ENCODE measurements at regions not wholly inside any gene's neighbourhood (a gene's known extent, or its start where the extent isn't known, plus 50 kb on each side); places are given as distances from the start of the nearest gene placed in this dataset.

DNA sequence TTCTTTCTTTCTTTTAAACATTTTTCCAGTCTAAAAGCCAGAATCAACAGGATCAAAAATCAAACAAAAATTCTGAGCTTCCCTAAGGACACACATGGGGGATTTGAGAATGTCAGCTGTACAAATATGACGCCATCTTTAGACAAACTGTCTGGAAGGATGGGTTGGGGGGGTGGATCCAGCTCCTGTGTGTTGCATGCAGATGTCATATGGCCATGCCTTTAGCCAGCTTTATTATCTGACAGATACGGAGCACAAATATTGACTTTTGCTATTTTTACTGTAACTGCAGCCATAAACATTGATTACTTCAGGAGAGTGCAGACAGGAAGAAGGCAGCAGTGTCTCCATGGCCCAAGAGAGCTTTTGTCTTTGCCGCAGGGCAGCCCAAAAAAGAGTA, 279.4 kb upstream of the ELAC2 start:
- no peaks in the 10 kb centered on the region for H3K4me1 ChIP-seq (ENCODE audit: control insufficient read depth in 2 of 2, insufficient read depth in 2 of 2, low read length in 2 of 2)
- Mint-ChIP-seq H3K36me3 (no peaks in the 10 kb centered on the region), H3K27me3 (peaks cover 0 to 13% (median 0%) of the 10 kb centered on the region in 5 donors), H3K4me3 (no peak overlapping the region), H3K9me3 (peaks cover 0 to 5% (median 0%) of the 10 kb centered on the region in 11 donors), H3K27ac (no peak overlapping the region), H3K4me1 (no peaks in the 10 kb centered on the region)
- ATAC-seq (no peak), DNase-seq (no peak)
- H3K27ac ChIP-seq (ENCODE audit: low read depth, low read length) = no peak overlapping the region
- no peaks in the 10 kb centered on the region for H3K27me3 ChIP-seq (ENCODE audit: control insufficient read depth in 2 of 2, insufficient read depth in 2 of 2, low read length in 2 of 2)
- H3K9me3 ChIP-seq (ENCODE audit: control insufficient read depth in 2 of 3, low read length in 3 of 3) = no peaks in the 10 kb centered on the region
- ChIA-PET POLR2A (no interaction called here), CTCF (no interaction called here)
- H3K4me3 ChIP-seq (ENCODE audit: low read length) = no peak overlapping the region
- no peaks in the 10 kb centered on the region for H3K36me3 ChIP-seq (ENCODE audit: control insufficient read depth in 2 of 3, insufficient read depth in 3 of 3, low read length in 3 of 3)
- intact Hi-C loops (cut with micrococcal nuclease) = no loop called here

DNA sequence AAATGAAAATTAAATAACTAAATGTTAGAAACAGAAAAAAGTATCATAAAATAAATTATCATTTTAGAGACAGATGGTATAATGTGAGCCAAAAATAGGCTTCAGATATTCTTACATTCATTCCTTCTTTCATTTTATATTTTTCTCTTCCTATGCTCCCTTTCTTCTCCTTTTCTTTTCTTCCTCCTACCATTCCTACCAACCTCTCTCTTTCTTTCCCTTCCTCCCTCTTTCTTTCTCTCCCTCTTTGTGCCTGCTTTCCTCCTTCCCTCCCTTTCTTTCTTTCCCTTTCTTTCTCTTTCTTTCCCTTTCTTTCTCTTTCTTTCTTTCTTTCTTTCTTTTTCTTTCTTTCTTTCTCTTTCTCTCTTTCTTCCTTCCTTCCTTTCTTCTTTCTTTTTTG, 275.6 kb upstream of the ELAC2 start:
- Histone ChIP-seq H3K27ac (ENCODE audit: low read depth, low read length) (no peak overlapping the region), H3K36me3 (ENCODE audit: control insufficient read depth in 2 of 3, insufficient read depth in 3 of 3, low read length in 3 of 3) (no peaks in the 10 kb centered on the region), H3K27me3 (ENCODE audit: control insufficient read depth in 2 of 2, insufficient read depth in 2 of 2, low read length in 2 of 2) (no peaks in the 10 kb centered on the region), H3K9me3 (ENCODE audit: control insufficient read depth in 2 of 3, low read length in 3 of 3) (no peaks in the 10 kb centered on the region), H3K4me3 (ENCODE audit: low read length) (no peak overlapping the region), H3K4me1 (ENCODE audit: control insufficient read depth in 2 of 2, insufficient read depth in 2 of 2, low read length in 2 of 2) (no peaks in the 10 kb centered on the region)
- intact Hi-C loops (cut with micrococcal nuclease) = no loop called here
- ChIA-PET POLR2A (no interaction called here), CTCF (no interaction called here)
- Mint-ChIP-seq H3K36me3 (no peaks in the 10 kb centered on the region), H3K4me3 (no peak overlapping the region), H3K27ac (no peak overlapping the region), H3K4me1 (no peaks in the 10 kb centered on the region), H3K27me3 (peaks cover 0 to 9% (median 0%) of the 10 kb centered on the region in 5 donors), H3K9me3 (peaks cover 0 to 3% (median 0%) of the 10 kb centered on the region in 11 donors)
- ATAC-seq (no peak), DNase-seq (no peak)

DNA sequence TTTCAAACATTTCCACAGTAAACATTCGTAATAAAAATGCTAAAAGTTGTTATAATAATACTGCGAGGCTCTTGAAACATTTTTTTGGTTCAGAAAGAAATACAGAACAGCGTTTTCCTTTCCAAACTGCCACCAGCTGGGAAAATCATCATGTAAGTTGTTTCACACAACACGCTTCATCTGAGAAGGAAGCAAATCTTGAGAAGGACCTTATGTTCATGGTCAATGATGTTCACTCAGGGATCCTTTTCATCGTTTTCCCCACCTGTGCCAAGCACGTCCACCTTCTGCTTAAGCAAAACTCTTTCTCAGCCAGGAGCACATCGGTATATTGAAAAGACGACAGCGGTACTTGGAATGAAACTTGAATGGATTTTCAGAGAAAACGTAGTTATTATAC, 274.5 kb upstream of the ELAC2 start:
- CTCF ChIA-PET = no interaction called here
- no peak for DNase-seq
- Histone ChIP-seq H3K4me3 (ENCODE audit: low read length) (no peak overlapping the region), H3K4me1 (ENCODE audit: control insufficient read depth in 2 of 2, insufficient read depth in 2 of 2, low read length in 2 of 2) (no peaks in the 10 kb centered on the region), H3K27me3 (ENCODE audit: control insufficient read depth in 2 of 2, insufficient read depth in 2 of 2, low read length in 2 of 2) (no peaks in the 10 kb centered on the region), H3K9me3 (ENCODE audit: control insufficient read depth in 2 of 3, low read length in 3 of 3) (no peaks in the 10 kb centered on the region), H3K27ac (ENCODE audit: low read depth, low read length) (no peak overlapping the region), H3K36me3 (ENCODE audit: control insufficient read depth in 2 of 3, insufficient read depth in 3 of 3, low read length in 3 of 3) (no peaks in the 10 kb centered on the region)
- Mint-ChIP-seq H3K4me1 (no peaks in the 10 kb centered on the region), H3K27me3 (peaks cover 0 to 5% (median 0%) of the 10 kb centered on the region in 5 donors), H3K9me3 (peaks cover 0 to 3% (median 0%) of the 10 kb centered on the region in 11 donors), H3K4me3 (no peak overlapping the region), H3K27ac (no peak overlapping the region), H3K36me3 (no peaks in the 10 kb centered on the region)
- intact Hi-C loops (cut with micrococcal nuclease) = no loop called here
- POLR2A ChIA-PET = no interaction called here
- ATAC-seq = no peak

DNA sequence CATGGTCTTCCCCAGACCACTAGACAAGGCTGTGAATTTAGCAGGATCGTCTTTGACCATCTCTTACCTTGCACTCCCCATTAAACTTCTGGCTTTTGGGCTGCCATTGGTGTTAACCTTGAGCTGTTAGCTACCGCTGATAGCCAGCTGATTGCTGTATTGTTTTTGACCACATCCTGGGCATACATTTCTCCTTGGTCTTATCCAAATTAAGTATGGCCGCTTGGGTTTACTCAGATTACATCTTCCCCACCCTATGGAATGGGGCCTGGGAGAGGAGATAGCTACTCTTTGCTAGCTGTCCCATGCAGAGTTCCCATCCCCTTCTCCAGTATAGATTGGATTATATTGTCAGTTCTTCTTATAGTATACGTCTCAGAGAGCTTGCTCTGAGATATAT, 270.4 kb upstream of the ELAC2 start:
- CTCF ChIA-PET = no interaction called here
- ATAC-seq (no peak), DNase-seq (no peak)
- Mint-ChIP-seq H3K27me3 (peaks cover 0 to 5% (median 0%) of the 10 kb centered on the region in 5 donors), H3K4me3 (no peak overlapping the region), H3K36me3 (no peaks in the 10 kb centered on the region), H3K4me1 (no peaks in the 10 kb centered on the region), H3K9me3 (peaks cover 0 to 3% (median 0%) of the 10 kb centered on the region in 11 donors), H3K27ac (no peak overlapping the region)
- H3K4me3 ChIP-seq (ENCODE audit: low read length) = no peak overlapping the region
- intact Hi-C loops (cut with micrococcal nuclease) = no loop called here
- no peaks in the 10 kb centered on the region for H3K36me3 ChIP-seq (ENCODE audit: control insufficient read depth in 2 of 3, insufficient read depth in 3 of 3, low read length in 3 of 3)
- H3K27ac ChIP-seq (ENCODE audit: low read depth, low read length) = no peak overlapping the region
- H3K9me3 ChIP-seq (ENCODE audit: control insufficient read depth in 2 of 3, low read length in 3 of 3) = no peaks in the 10 kb centered on the region
- POLR2A ChIA-PET = no interaction called here
- H3K27me3 ChIP-seq (ENCODE audit: control insufficient read depth in 2 of 2, insufficient read depth in 2 of 2, low read length in 2 of 2) = no peaks in the 10 kb centered on the region
- H3K4me1 ChIP-seq (ENCODE audit: control insufficient read depth in 2 of 2, insufficient read depth in 2 of 2, low read length in 2 of 2) = no peaks in the 10 kb centered on the region

DNA sequence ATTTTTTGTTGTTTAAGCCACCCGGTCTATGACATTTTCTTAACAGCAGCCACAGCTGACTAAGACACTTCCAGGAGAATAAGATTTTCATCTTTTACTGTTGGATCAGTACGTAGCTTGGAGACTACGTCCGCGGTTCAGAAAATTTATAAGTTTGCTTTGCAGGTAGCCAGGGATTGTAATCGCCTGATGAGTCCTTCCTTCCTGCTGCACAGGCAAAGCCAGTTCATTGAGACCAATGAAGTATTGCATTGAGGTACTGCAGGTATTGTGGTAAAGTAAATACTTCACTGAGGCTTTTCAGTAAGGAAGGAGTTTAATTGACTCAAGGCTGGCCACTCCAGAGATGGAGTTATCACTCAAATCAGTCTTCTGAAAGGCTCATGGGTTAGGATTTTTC, 269.4 kb upstream of the ELAC2 start:
- Mint-ChIP-seq H3K4me3 (no peak overlapping the region), H3K36me3 (no peaks in the 10 kb centered on the region), H3K4me1 (no peaks in the 10 kb centered on the region), H3K9me3 (peaks cover 0 to 3% (median 0%) of the 10 kb centered on the region in 11 donors), H3K27ac (no peak overlapping the region), H3K27me3 (peaks cover 0 to 5% (median 0%) of the 10 kb centered on the region in 5 donors)
- H3K4me1 ChIP-seq (ENCODE audit: control insufficient read depth in 2 of 2, insufficient read depth in 2 of 2, low read length in 2 of 2) = no peaks in the 10 kb centered on the region
- no peaks in the 10 kb centered on the region for H3K9me3 ChIP-seq (ENCODE audit: control insufficient read depth in 2 of 3, low read length in 3 of 3)
- no peak overlapping the region for H3K27ac ChIP-seq (ENCODE audit: low read depth, low read length)
- intact Hi-C loops (cut with micrococcal nuclease) = no loop called here
- ATAC-seq = no peak
- no peak overlapping the region for H3K4me3 ChIP-seq (ENCODE audit: low read length)
- H3K36me3 ChIP-seq (ENCODE audit: control insufficient read depth in 2 of 3, insufficient read depth in 3 of 3, low read length in 3 of 3) = no peaks in the 10 kb centered on the region
- ChIA-PET CTCF (no interaction called here), POLR2A (no interaction called here)
- DNase-seq = no peak
- H3K27me3 ChIP-seq (ENCODE audit: control insufficient read depth in 2 of 2, insufficient read depth in 2 of 2, low read length in 2 of 2) = no peaks in the 10 kb centered on the region

DNA sequence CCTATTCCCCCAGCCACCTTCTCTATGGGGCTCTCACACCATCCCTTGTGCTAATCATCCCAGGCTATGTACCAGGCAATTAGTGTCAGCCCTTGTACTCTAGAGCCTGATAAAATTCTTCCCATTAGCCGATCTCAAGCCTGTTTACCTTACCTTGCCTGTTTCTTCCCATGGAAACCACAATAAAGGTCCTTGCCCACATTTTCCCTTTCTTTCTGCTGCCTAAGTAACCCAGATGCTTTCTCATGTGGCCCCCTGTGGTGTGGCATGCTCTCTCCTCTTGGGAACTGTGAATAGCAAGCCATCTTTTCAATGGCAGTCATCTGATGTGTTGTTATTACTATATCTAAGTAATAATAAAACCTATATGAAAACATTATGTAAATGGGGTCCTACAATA, 265.8 kb upstream of the ELAC2 start:
- CTCF ChIA-PET = no interaction called here
- ATAC-seq (no peak), DNase-seq (no peak)
- Histone ChIP-seq H3K4me1 (ENCODE audit: control insufficient read depth in 2 of 2, insufficient read depth in 2 of 2, low read length in 2 of 2) (no peaks in the 10 kb centered on the region), H3K27me3 (ENCODE audit: control insufficient read depth in 2 of 2, insufficient read depth in 2 of 2, low read length in 2 of 2) (no peaks in the 10 kb centered on the region), H3K4me3 (ENCODE audit: low read length) (no peak overlapping the region), H3K9me3 (ENCODE audit: control insufficient read depth in 2 of 3, low read length in 3 of 3) (no peaks in the 10 kb centered on the region), H3K36me3 (ENCODE audit: control insufficient read depth in 2 of 3, insufficient read depth in 3 of 3, low read length in 3 of 3) (no peaks in the 10 kb centered on the region), H3K27ac (ENCODE audit: low read depth, low read length) (no peak overlapping the region)
- H3K27ac Mint-ChIP-seq = no peak overlapping the region
- POLR2A ChIA-PET = no interaction called here
- no peaks in the 10 kb centered on the region for H3K36me3 Mint-ChIP-seq
- peaks cover 0 to 5% (median 0%) of the 10 kb centered on the region in 5 donors for H3K27me3 Mint-ChIP-seq
- no peaks in the 10 kb centered on the region for H3K4me1 Mint-ChIP-seq
- H3K9me3 Mint-ChIP-seq = peaks cover 0 to 3% (median 0%) of the 10 kb centered on the region in 11 donors
- no peak overlapping the region for H3K4me3 Mint-ChIP-seq
- intact Hi-C loops (cut with micrococcal nuclease) = no loop called here

DNA sequence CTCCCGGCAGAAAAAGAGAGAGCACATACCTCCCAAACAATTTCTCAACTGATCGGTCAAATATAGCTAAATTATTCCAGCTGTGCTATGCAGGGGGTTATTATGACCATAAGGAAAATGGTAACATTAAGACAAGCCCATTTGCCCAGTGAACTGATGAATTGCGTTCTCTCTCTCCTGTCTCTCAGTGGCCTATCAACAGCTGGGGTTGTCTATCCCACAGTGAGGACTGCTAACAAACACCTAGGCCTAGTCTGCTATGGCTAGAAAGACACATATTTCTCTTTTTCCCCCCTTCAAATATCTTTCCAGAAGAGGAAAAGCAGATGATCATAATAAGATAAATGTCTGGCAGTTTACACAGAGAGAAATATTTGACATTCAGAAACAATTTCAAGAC, 263.8 kb upstream of the ELAC2 start:
- H3K27ac ChIP-seq (ENCODE audit: low read depth, low read length) = no peak overlapping the region
- ChIA-PET CTCF (no interaction called here), POLR2A (no interaction called here)
- peaks cover 0 to 6% (median 0%) of the 10 kb centered on the region in 5 donors for H3K27me3 Mint-ChIP-seq
- H3K27ac Mint-ChIP-seq = no peak overlapping the region
- intact Hi-C loops (cut with micrococcal nuclease) = no loop called here
- no peak overlapping the region for H3K4me3 Mint-ChIP-seq
- H3K9me3 Mint-ChIP-seq = peaks cover 0 to 4% (median 0%) of the 10 kb centered on the region in 11 donors
- DNase-seq (no peak), ATAC-seq (no peak)
- H3K4me1 ChIP-seq (ENCODE audit: control insufficient read depth in 2 of 2, insufficient read depth in 2 of 2, low read length in 2 of 2) = no peaks in the 10 kb centered on the region
- no peaks in the 10 kb centered on the region for H3K36me3 Mint-ChIP-seq
- H3K27me3 ChIP-seq (ENCODE audit: control insufficient read depth in 2 of 2, insufficient read depth in 2 of 2, low read length in 2 of 2) = no peaks in the 10 kb centered on the region
- H3K9me3 ChIP-seq (ENCODE audit: control insufficient read depth in 2 of 3, low read length in 3 of 3) = no peaks in the 10 kb centered on the region
- no peaks in the 10 kb centered on the region for H3K36me3 ChIP-seq (ENCODE audit: control insufficient read depth in 2 of 3, insufficient read depth in 3 of 3, low read length in 3 of 3)
- H3K4me1 Mint-ChIP-seq = no peaks in the 10 kb centered on the region
- H3K4me3 ChIP-seq (ENCODE audit: low read length) = no peak overlapping the region

Measured in naive thymus-derived CD4-positive, alpha-beta T cell (primary cell).